ENCODE measurements at regions not wholly inside any gene's neighbourhood (a gene's known extent, or its start where the extent isn't known, plus 50 kb on each side); places are given as distances from the start of the nearest gene placed in this dataset.

DNA sequence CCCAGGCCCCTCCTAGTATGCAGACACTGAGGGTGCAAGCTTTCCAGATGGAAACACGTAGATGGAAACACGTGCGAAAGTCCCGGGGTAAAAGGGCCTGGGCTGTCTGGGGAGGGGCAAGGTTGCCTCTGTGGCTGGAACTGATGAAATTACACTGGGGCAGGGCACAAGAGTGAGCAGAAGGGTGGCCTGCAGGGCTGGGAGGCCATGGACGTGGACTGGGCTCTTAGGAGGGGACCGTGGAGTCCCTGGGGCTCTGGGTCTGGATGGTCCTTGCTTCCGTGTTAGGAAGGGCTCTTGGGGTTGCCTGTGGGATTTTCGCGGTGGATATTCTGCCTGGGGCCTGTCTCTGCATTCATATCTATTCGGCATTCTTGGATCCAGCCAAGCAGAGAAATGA, 63.3 kb downstream of the IRX1 start:
- TF ChIP-seq BHLHE40 (IDR thresholded peaks at IDR 0.05; ENCODE audit: borderline replicate concordance): no peak
- TF ChIP-seq SP1 (IDR thresholded peaks at IDR 0.05): no peak
- TF ChIP-seq CTBP1 (IDR thresholded peaks at IDR 0.05; ENCODE audit: borderline replicate concordance): no peak
- TF ChIP-seq HDGF (IDR thresholded peaks at IDR 0.05; ENCODE audit: borderline replicate concordance): no peak
- no peak for TF ChIP-seq TARDBP (IDR thresholded peaks at IDR 0.05)
- no peak for TF ChIP-seq FOXM1 (IDR thresholded peaks at IDR 0.05; ENCODE audit: borderline replicate concordance)
- no peak for TF ChIP-seq ARNT (IDR thresholded peaks at IDR 0.05)
- TF ChIP-seq LEF1 (IDR thresholded peaks at IDR 0.05; ENCODE audit: borderline replicate concordance): no peak

All from HEK293T (cell line).